GM18858 (cell line): ENCODE measurements at regions not wholly inside any gene's neighbourhood (a gene's known extent, or its start where the extent isn't known, plus 50 kb on each side); places are given as distances from the start of the nearest gene placed in this dataset.

Experiments used
- ATAC-seq: cut with Tn5 transposase; IDR thresholded peaks from one replicate; pipeline ENCODE4 v1.9.1; 2021; ENCODE audit not compliant: unreplicated experiment

DNA sequence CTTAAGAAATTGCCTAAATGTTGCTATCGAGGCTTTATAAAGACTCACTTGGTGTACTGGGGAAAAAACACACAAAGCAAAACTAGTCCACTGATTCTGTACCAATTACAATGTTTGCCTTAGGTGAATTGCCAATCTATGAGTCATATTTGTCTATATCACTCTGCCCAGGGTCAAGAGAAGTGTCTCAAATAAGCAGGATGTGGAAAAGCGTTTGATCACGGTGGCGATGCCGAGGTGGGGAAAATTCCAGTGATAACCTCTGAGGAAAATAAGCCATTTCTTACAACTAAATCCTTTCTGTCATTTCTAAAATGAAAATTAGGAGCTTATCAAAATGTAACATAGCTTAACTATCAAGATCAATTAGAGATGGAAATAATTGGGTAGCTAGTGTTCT, 148.6 kb upstream of the DIO3 start:
- ATAC-seq: no peak

DNA sequence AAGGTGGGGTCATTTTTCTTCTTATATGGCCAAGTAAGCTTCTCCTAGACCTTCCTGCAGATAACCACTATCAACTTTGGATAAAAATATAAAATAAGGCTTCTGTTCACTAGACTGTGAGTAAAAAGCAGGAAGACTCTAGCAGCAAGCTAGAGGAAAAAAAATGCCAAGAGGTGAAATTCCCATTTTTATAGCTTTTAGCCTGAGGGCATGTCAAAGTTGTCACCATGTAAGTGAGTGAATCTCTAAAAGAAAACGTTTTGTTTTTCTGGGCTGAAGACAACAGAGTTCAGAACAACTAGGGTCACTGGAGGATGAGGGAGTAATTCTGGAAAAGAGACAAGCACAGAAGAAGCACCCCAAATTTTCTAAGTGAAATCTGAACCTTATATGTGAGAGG, 143.9 kb upstream of the DIO3 start:
- no peak for ATAC-seq

DNA sequence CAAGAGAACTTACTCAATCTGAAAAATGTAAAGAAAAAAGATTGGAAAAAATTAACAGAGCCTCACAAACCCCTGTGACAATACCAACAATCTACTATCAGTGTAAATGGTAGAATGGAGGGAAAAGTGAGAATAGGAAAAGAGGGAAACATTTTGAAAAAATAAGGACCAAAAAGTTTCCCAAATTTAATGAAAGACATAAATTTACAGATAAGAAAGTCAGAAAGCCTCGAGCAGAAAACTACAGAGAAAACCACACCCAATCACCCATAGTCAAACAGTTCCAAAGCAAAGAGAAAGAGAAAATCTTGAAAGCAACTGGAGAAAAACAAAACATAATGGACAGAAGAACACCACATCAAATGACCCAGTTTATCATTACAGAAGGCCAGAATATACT, 142.7 kb upstream of the DIO3 start:
- no peak for ATAC-seq

DNA sequence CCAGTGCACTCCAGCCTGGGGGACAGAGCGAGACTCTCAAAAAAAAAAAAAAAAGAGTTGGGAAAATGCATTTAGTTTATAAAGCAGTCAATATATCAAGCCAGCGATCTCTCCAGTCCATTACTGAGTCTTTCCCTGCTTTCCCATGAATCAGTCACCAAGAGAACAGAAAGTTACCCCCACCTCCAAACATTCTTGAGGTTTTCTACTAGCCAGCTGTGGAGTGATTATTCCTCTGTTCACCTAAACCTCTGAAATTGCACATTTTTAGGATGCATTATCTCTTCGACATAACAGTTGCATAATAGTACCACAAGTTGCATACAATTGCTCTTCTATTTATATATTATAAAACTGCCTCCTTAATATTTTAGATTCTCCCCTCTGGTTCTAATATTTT, 134.8 kb upstream of the DIO3 start:
- no peak for ATAC-seq

DNA sequence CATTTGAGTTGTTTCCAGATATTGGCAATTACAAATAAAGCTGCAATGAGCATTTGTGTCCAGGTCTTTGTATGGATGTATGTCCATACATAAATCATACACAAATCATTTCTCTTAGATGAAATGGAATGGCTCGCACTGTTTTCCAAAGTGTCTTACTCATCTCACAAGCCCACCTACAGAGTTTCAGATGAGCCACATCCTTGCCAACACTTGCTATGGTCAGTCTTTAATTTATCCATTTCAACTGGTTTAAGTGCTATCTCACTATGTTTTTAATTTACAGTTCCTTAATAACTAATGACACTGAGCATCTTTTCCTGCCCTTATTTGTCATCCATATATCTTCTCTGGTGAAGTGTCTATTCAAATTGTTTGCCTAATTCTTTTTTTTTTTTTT, 132.9 kb upstream of the DIO3 start:
- ATAC-seq: no peak

DNA sequence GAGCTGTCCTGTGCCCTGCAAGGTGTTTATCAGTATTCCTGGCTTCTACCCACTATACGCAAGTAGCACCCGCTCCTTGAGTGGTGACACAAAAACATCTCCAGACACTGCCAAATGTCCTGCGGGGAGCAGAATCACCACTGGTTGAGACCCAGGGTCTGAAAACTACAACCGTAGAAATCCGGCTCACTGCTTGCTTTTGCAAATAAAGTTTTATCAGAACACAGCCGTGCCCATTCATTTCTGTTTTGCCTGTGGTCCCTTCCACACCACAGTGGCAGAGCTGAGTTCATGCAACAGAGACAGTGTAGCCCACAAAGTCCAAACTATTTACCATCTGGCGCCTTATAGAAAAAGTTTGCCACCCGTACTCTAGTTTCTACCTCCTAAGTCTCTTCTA, 125.7 kb upstream of the DIO3 start:
- ATAC-seq: no peak

DNA sequence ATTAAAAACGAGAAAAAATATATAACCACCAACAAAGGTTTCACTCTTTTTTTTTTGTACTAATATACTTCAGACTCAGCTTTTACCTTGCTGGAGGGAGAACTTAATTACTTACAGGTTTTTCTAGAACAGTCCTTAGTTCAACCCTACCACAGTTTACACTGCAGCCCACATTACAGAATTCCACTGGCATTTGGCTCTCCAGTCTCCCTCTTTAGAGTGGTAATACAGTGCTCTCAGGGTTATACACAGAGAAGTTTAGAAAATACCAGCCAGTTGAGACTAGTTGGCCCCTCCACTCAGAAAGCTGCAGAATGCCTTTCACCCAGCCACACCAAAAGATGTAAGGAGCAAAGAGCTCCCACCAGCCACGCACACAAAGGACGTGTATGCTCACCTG, 122.3 kb upstream of the DIO3 start:
- ATAC-seq: no peak

DNA sequence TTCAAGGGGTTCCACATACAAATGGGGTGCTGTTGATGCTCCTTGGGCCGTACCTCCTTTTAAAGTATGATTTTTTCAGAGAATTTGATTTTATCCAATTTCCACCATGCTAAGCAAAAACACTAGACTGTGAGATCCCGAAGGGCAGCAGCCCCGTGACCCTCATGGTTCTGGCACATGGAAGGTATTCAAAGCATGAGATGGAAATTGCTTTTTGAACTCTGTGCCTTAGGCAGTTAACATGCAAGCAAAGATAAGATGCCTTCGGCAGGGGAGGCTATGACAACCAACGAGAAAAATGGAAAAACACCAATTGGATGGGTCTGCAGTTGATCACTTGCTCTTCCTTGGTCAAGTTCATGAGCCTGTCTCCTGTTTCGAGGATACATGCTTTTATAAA, 120.8 kb upstream of the DIO3 start:
- ATAC-seq: no peak

DNA sequence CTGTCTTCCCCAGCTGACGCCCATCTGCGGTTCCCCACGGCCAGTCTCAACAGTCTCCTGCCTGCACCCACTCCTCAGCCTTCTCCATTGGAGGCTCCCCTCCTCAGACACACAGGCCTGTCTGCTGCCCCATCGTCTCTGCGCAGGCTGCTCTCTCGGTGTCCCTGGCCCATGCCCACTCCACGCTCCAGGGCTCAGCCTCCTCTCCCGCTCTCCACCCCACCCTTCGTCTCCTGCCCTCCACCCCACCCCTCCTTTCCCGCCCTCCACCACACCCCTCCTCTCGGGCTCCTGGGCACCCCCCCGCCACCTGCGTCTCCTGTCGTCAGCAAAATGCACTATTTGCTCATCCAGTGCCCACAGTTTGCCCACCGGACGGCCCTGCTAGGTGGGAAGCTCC, 119.6 kb upstream of the DIO3 start:
- ATAC-seq: no peak

DNA sequence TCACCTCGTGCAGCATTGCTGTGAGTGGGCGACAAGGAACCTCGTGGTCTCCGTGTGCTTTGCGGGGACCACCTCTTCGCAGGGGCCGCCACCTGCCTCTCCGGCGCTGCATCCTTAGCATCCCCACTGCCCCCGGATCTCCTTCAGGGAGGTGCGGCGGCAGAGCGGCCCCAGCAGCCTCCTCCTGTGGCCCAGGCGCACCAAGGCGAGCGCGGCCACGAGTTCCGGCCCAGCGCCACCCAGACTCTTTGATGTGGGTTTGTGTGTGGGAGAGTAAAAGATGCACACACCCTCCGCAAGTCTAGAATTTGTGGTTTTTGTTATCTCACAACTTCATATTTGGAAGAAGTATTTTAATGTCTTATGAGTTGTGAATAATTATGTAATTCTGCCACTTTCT, 118.8 kb upstream of the DIO3 start:
- ATAC-seq: no peak

DNA sequence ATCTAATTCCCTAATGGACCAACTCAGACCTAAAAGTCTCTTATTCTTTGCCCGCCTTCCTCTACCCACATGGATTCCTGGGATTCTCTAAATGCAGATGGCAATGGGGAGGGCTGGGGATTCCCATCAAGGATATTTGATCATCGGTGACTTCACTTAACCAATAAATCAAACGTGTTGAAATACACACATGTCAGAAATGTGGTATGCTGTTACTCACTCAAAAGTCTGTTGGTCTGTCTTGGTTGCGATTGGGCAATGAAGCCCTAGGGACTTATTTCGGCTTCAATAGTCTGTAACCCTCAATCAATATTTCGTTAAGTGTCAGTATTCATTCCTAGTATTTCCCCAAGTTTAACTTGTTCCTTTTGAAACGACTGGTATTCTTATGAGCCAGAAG, 117.2 kb upstream of the DIO3 start:
- no peak for ATAC-seq

DNA sequence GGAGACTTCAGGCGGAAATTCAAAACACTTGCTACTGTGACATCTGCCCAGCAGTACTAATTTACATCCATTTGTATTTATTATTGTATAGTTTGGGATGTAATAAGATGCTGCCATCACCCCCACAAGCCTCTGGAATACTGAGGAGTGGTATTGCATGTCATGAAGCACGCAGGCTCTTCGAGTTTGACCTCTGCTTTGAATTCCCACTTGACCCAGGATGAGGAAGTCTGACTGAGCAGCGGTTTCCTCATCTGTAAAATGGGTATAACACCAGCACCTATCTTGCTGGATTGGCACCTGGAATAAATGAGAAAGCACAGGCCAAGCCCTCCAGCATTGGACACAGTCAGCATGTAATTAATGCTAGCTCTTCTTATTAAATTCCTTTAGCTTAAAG, 116.0 kb upstream of the DIO3 start:
- ATAC-seq: no peak

DNA sequence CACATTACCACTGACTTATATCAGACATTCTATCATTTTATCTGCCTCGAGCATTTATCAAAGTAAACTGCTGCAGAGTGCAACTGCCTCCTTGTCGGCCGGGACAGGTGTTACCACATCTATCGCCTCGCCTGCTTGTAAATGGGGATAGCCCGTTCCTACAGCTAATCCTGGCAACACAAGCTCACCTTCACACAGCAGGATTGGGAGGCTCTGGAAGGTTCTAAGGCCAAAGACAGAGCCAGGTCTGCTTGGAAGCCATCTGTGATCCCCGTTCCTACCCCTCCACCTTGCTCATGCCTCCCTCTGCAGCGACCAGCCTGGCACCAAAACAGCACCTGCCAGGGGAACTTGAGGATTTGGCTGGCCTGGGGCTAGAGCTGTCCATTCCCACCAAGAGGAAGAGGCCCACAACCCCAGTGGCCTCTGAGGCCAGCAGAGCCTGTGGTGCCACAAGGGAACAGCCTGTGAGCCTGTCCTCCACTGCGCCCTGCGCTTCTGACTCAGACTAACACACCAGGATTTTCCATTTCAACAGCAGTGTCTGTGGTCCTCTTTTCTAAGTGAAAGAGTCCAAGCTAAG, 114.8 kb upstream of the DIO3 start:
- ATAC-seq: no peak

DNA sequence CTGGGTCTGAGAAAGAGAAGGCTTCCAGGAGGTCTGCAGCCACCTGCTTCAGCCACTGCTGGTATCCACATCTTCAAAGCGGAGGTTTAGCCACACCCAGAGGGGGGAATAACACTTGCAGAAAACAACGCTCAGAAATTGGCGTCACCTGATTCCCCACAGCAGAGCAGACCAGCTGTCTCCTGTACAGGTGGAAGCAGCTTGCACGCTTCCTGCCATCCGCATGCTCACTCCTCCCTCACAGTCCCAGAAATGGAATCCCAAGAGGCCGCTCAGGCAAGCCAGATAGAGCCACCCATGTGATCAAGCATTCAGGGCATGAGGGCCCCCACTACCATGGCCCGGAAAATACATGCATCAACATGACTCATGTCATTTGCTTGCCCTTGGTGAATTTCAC, 112.2 kb upstream of the DIO3 start:
- no peak for ATAC-seq

DNA sequence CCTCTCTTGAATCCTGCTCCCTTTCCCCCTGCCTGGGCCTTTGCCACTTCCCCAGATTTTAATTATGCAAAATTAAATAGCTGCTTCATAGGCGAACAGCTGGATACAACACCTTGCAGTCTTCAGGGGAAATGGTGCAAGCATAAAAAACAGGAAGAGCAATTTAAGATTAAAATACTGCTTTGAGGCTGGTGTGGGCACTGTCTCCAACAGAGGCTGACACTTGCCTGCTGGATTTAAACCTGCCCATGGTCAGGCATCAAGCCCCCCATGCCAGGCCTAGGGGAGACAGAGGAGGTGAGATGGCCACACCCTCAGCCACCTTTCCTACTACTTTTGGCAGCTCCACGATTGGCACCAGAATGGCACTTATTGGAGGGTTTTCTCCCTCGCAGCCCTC, 110.1 kb upstream of the DIO3 start:
- no peak for ATAC-seq

DNA sequence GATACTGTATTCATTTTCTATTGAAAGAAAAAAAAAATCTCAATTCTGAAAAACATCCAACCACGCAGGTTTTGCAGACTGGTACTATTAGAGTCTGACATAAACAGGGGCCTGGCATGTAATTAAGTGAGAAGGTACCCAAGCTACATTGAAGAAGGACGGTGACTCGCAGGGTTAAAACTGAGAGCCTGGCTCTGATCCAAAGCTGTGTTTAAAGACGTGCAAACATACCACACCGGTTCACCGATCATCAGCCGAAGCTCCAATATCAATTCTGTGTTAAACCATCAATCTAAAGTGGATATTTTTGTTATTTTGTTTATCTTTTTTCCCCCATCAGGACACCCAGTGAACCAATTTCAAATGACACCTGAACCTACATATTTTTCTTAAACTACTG, 108.1 kb upstream of the DIO3 start:
- no peak for ATAC-seq

DNA sequence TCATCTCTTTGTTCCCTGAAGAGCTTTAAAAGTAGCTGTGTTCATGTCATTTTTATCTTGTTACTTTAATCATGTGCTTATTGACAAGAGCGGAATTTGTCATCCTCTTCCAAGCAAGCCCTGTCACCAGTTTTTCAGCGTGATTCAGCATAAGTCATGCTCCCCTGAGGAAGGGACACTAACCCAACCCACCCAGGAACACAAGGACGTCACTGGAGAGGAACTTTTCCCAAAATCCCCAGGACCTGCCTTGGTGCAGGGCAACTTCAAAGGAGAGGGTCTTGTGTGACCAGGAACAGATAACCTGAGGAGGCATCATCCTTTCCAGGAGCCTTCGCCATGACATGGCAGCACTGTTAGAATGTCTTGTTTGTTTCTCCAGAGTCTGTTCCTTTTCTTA, 107.1 kb upstream of the DIO3 start:
- ATAC-seq: no peak

DNA sequence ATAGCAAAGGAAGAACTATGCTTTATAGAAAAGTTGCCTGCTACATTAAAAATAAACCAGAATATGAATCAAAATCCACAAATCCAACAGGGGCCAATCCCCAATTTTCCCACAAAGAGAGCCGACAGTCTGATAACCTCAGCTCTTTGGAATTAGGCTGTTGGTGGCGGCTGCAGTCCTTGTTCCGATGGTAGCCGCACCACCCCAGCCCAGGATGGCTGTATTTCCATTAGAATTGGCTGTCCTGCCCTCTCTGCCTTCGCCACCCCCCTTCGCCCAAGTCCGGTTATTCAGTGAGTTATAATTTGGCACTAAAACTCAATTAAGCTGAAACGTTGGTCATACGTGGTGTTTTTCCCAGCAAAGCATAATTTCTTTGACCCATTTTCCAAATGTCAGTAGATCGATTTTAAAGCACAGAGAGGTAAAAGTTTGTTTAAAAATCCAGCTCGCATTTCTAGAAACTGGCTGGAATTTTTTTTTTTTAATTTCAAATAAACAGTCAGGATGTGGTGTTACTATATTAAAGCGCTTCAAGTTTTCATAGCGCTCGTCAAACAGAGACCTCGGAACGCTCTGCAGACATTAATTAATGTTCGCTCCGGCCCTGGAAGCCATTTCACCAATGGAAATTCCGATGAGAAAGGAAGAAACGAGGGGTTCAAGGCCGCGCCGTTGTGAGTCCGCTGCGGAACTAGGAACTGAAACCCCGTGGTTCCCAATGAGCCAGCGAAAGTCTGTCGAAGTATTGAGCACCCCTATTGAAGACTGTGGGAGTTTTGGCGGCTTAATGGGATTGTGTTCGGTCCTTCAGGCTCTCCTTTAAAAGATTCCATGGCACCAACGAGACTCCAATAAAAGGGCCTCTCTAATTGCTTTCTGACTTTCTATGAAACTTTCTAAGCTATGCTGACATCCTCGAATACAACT, 104.8 kb upstream of the DIO3 start:
- ATAC-seq: no peak

DNA sequence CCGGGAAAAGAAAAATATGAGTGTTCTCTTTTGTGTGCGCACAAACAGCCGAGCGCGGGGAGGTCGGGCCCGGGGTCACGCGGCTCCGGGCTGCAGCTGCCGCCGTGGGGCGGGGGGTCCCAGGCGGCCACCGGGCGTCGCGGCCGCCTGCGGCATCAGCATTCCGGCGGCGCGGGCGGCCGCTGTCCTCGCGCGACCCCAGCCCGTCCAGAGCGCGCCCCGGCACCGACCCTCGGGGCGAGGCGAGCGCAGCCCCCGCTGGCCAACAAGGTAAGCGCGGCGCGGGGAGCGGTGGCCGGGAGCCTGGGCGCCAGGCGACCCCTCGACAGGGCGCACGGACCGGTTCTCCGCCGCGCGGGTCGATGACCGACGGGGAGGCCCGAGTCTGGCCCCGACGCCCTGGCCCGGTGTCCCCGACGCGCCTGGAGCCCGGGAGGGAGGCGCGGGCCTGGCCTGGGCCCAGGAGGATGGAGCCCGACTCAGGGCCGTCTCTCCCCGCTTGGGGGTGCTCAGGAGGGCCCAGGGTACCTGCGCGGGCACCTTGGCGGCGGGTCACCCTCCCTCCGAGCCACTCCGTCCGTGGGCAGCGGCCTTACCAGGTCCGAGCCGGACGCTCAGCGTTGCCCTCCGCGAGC, 103.9 kb upstream of the DIO3 start:
- no peak for ATAC-seq

DNA sequence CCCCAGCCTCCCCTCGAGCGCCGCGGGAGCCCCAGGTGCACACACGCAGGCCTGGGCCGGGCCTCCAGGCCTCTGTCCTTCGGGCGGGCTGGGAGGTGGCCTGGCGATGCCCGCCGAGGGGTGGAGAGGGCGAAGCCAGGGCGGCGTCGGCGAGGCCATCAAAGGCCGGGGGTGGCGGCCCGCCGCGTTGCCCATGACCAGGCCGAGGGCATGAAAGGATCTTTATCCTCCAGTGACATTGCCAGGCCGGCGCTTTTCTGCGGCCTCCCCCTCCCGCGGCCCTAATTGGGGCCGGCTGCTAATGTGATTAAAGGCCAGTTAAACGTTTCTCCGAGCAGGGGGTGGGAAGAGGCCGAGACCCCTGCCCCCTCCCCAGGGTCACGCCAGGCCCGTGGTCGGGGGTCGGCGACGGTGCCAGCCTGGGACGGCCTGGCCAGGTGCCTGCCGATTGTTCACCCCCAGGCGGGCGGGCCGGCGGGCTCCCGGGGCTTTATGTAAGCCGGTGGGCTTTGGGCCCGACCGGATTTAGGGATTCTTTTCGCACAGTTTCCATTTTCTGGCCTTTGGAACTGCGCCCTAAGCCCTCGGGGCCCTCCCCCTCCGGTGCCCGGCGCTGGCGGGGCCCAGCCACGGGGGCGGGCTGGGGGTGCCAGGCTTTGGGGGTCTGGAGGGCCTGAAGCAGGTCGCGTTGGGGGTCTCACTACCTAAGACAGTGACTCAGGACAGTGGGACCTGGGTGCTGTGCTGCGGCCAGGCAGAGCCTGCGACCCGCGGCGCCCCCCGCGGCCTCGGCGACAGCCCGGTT, 103.2 kb upstream of the DIO3 start:
- no peak for ATAC-seq

DNA sequence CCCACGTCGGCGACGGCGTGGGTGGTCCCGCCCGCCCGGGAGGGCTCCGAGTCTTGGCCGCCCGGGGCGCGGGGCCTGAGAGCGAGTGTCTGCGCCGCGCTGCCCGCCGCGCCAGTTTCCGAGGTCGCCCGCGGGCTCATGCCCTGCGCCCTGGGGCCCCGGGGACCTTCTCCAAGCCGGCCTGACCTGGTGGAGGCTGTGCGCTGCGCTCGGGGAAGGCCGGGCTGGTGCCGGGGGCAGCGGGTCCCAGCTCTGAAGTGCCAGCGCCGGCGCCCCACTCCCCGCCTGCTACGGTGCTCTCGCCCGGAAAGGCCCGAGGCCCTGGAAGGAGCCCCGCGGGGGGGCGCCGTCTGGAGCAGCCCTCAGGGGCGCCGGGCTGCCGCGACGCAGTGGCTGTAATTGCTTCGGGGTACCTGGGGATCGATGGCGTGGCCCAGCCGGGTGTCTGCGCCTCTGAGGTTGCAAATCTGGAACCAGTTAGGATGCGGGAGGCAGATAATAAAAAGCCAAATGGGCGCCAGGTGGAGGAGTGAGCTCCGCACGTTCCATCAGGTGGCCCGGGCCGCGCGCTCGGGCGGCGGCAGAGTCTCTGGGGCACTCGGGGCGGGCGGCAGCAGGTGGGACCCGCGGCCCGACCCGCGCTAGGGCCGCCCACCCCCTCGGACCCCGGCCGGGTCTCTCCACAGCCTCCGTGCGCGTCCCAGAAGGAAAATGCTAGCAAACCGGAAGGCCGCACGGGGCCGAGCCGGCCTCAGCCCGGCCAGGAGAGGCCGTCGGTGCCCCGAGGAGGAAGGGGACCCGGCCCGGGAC, 102.3 kb upstream of the DIO3 start:
- ATAC-seq: no peak
